HPDE6-E6E7 (cell line): ENCODE measurements at regions not wholly inside any gene's neighbourhood (a gene's known extent, or its start where the extent isn't known, plus 50 kb on each side); places are given as distances from the start of the nearest gene placed in this dataset.
"Not testable (repeated sequence)": the region's sequence is repeated elsewhere in the genome, so short reads cannot be mapped to it uniquely, and the experiment has no call there.

Experiments
- DNase-seq: peaks from one replicate; pipeline ENCODE4 v3.0.0; 2011; ENCODE audit warnings: missing footprints; ENCODE audit errors: extremely low spot score

- no peak for DNase-seq
Observed at GRCh38 chr6:60670036-60670435, 1616.0 kb downstream of the KHDRBS2 start.

GRCh38 chr6:60668428-60668827, 1617.6 kb downstream of the KHDRBS2 start:
- no peak for DNase-seq

- DNase-seq = not testable (repeated sequence)
Observed at GRCh38 chr6:60663199-60663598, 1622.8 kb downstream of the KHDRBS2 start.

GRCh38 chr6:60643870-60644269, 1642.2 kb downstream of the KHDRBS2 start:
- DNase-seq = no peak

GRCh38 chr6:60639185-60639584, 1646.8 kb downstream of the KHDRBS2 start:
- DNase-seq = not testable (repeated sequence)
